ENCODE measurements at regions not wholly inside any gene's neighbourhood (a gene's known extent, or its start where the extent isn't known, plus 50 kb on each side); places are given as distances from the start of the nearest gene placed in this dataset.

GRCh38 chr5:60369391-60369790 lies 330.6 kb downstream of the DEPDC1B start:
- no peak for DNase-seq

DNA sequence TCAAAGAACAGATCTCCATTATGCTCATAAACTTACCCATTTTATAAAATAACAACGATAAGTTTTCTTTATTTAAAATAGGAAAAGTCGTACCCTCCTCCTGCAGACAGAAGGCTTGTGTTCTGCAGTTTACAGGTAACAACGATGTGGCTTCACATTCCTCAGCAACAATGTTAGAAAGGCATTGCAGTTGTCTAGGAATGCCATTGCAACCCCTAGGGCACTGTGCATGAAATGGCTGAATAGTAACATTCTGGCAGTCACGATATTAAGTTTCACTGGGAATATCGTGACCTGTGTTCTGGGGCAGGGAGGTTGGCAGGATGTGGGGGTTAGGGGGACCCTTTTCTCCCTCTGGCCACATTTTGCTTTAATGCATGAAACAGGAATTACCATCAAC lies 331.9 kb downstream of the DEPDC1B start:
- DNase-seq, result no peak

DNA sequence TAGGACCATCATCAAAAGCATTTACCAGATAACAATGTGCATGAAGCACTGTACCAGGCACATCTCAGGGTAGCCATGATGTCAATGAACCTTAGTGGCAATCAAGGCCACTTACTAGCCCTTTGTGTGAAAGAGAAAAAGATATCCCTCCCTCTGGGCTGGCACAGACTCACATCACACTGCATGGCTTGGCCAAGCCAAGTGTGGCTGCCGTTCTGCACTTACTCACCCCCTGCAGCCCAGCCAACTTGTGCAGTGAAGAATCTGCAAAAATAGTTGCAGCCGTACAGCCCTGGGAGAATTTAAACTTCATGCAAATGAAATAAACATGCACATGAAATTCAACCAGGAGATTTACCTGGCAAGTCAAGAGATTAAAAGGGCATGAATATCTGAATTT lies 333.5 kb downstream of the DEPDC1B start:
- no peak for DNase-seq

DNA sequence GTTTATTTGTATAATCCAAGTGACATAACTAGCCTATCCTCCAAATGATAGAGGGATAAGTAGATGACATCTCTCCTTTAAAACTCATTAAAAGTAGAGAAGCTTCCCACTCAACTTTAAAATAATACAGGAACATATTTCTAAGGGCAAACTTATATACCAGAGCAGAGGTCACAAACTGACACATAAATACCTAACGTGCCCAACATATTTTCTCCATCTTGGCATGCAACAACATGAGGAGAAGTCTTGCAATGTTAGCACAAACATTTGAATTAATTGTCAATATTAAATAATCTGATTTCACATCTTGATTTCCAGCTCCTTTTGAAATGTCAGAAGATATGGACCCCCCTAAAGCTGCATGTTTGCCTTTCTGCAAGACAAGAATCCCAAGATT lies 335.0 kb downstream of the DEPDC1B start:
- no peak for DNase-seq

DNA sequence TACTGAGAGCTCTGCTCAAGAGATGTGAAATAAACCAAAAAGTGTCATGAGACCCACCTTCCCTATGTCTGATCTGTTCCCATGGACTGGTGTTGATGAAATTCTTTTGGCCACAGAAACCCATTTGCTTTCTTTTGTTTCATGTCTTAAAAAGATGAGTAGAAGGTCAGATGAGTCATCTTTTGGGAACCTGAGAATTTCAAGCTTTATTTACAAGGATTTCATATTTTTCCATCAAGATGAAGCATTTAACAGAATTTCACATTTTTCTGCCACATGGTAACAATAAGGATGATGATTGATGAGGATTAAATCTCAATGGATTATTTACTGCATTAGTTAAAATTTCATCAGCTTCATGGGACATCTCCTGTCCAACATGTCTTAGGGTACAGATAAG lies 337.8 kb downstream of the DEPDC1B start:
- no peak for DNase-seq

DNA sequence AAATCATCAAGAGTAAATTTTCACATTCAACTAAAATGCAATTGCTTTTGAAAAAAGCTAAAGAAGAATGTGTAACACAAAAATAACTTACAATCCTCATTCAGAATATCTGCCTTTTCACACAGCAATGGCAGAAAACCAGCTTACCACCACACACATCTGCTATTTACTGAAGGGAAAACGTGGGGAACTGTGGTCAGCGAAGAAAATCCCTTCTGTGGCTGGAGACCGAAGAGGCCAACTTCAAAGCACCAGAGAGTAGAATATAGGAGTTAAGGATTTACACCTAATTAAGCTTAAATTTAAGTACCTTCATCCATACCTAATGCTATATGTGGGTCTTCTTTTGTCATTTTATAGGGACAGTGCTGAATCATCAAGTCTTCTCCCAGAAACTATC lies 339.6 kb downstream of the DEPDC1B start:
- DNase-seq, result no peak

GRCh38 chr5:60357302-60357701 lies 342.7 kb downstream of the DEPDC1B start:
- DNase-seq, result no peak

DNA sequence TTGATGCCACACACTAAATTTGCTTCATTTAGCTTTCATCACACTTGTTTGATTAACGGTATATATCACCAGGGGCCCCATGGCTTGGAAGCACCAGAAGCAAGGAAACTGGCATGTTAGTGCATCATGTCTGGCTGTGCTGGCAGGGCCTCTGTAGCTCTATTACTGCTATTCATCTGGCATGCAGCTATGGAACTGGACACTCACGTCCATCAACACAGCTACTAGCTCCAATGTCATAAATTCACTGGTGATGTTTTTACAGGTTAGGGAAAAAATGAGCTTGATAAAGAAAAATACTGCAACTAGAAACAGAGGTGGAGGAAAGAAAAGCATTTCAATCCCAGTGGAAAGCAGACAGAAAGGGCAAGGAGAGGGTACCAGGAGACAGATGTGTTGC lies 343.2 kb downstream of the DEPDC1B start:
- no peak for DNase-seq

DNA sequence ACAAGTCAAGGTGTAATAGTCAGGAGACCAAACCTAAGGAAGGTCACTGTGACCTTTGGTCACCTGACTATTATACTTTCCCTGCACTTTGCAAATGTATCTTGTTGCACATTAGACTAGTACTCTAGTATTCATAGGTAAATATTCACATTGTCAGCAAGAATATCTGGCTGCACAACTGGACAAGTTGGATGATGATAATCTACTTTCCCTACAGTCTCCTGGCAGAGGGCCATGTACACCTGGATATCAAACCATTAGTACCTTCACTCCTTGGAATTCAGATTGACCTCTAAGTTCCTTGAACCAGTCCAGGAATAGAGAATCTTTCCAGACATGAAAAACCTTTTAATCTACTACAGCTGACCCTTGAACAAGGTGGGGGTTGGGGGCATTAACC lies 344.8 kb downstream of the DEPDC1B start:
- DNase-seq, result no peak

DNA sequence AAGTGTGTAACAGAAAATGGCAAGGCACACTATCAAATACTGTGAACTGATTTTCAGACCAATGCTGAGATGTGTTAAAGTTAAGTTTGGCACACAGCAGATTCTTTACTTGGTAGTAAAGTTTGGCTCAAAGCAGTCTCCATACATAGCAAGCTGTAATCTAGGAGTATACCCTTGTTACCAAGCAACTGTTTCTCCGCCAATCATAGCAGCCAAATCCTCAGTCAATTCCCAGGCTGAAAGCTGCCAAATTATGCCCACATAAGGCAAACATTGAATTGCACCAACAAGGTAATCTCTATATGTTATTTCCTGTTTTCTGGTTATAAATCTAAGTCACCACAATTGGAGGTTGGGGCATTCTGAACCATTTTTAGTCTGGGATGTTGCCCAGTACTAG lies 345.7 kb downstream of the DEPDC1B start:
- DNase-seq, result no peak

DNA sequence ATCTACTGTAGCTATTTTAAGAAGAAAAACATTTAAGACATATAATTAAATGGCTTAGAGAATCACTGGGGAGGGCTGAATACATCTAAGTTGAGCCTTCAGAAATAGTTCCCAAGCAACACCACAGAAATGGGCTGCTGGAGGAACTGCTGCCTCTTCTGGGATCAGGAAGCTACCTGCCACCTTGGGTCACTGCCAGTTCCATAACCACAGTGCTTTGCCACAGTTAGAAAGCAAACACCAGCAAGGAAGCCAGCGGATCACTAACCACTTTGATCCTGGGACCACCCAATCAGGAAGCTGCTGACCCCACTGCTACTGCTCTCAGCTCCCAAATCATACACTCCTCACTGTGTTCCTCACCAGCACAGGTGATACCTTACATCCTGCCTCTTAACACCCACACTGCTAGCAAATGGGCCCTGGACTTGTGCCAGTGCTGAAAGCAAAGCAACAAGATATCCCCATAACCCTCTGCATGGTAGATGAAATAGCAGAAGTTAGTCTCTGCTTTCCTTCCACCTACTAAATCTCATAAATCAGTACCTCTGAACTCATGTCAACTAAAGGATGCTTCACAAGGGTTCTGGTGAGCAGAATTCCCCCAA lies 346.9 kb downstream of the DEPDC1B start:
- no peak for DNase-seq

GRCh38 chr5:60350794-60351193 lies 349.2 kb downstream of the DEPDC1B start:
- DNase-seq, result no peak

- DNase-seq, result no peak
Measured at GRCh38 chr5:60349891-60350415, 350.0 kb downstream of the DEPDC1B start.

- no peak for DNase-seq
Measured at GRCh38 chr5:60346393-60346792, 353.6 kb downstream of the DEPDC1B start.

GRCh38 chr5:60343102-60343501 lies 356.9 kb downstream of the DEPDC1B start:
- DNase-seq, result no peak

- DNase-seq, result no peak
Measured at GRCh38 chr5:60340965-60341471, 358.9 kb downstream of the DEPDC1B start.

DNA sequence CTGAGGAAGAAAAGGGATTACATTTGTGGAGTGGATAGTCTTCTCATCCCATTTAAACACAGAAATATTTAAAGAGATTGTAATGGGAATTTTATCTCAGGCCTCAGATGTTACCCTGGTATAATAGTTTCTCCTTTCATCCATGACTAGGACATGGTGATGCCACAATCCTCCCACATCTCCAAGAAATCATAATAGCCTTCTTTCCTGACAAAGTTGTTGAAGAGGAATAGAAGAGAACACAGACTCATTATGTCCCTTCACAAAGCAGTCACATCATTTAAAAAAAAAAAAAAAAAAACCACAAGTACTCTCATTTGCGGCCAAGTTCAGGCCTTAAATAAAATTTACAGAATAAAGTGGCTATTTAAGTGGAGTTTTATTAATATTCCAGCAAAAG lies 359.6 kb downstream of the DEPDC1B start:
- no peak for DNase-seq

DNA sequence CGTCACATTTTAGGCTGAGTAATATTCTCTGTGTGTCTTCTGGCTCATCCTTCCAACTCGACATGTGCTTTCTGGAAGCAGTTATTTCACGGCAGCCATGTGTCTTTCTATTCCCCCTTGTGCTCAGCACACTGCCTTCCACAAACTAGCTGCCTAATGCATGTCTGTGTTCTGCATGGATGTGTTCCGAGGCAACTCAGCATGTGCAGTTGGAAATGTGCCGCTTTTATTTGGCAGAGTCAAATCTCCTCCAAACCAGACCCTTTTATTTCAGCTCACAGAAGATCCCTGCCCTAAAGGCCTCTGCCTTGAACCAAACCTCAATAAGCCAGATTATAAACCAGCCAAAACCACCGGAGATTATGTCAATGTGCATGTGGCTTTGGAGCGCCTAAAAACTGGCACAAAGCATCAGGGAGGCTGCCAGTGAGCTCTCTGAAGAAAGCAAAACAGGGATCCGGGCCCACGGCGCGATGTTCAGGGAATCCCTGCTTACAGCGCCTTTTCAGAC lies 360.2 kb downstream of the DEPDC1B start:
- no peak for DNase-seq

- DNase-seq, result no peak
Measured at GRCh38 chr5:60338846-60339245, 361.1 kb downstream of the DEPDC1B start.

DNA sequence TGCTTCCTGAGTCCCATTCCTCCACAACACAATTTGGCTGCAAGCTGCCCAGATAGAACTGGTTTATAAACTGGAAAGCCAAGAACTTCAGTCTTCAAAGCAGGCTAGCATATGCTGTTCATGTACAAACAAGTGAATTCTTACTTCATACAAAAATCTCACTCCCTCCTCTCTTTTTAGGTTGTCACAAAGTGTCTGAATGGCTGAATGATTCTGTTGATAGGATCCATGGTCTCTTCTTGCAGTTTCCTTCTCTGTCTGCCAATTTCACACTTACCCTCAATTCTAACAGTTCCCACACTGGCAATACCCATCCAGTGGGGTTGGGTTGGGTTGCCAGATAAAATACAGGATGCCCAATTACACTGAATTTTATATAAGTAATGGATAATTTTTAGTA lies 363.5 kb downstream of the DEPDC1B start:
- no peak for DNase-seq

- DNase-seq, result no peak
Measured at GRCh38 chr5:60335913-60336312, 364.1 kb downstream of the DEPDC1B start.

- DNase-seq, result no peak
Measured at GRCh38 chr5:60334281-60334713, 365.7 kb downstream of the DEPDC1B start.

- DNase-seq, result no peak
Measured at GRCh38 chr5:60333005-60333571, 366.9 kb downstream of the DEPDC1B start.

DNA sequence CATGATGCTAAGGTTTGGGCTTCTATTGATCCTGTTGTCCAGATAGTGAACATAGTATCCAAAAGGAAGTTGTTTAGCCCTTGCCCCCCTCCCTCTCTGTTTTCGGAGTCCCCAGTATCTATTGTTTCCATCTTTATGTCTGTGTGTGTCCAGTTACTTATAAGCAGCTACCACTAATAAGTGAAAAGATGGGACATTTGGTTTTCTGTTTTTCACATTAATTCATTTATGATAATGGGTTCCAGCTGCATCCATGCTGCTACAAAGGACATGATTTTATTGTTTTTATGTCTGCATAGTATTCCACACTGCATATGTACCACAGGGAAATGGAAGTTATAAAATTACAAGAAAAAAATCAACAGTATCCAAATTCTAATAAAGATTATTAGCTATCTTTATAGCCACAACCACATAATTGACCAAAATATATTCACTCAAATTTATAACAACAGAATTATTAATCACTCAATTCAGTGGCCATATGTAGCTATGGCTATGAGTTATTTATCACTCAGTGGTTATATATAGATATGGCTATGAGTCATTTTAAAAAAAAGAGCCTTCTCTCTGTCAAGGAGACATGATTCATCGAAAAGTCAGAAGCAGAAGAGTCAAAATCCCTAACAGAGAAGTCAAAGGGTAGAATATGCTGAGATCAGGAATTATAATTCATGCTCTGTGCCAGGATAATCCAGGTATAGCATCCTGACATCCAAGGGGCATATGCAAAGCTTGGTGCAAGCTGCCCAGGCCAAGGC lies 367.5 kb downstream of the DEPDC1B start:
- no peak for DNase-seq
